ENCODE measurements at regions not wholly inside any gene's neighbourhood (a gene's known extent, or its start where the extent isn't known, plus 50 kb on each side); places are given as distances from the start of the nearest gene placed in this dataset.

- peaks cover 0 to 23% (median 10%) of the 10 kb centered on the region in 4 donors for H3K4me1 ChIP-seq
- H3K4me3 ChIP-seq: peak overlapping the region in 3 of 4 donors; percentile 16 to 36 (median 21)
- no peak for DNase-seq
- peak overlapping the region; percentile 63 to 82 (median 66) for H3K27ac ChIP-seq
- TF ChIP-seq CTCF (IDR thresholded peaks at IDR 0.05) (no peak), POLR2AphosphoS5 (IDR thresholded peaks at IDR 0.05) (no peak), EP300 (IDR thresholded peaks at IDR 0.05) (no peak), POLR2A (IDR thresholded peaks at IDR 0.05) (no peak)
- no peaks in the 10 kb centered on the region for H3K9me3 ChIP-seq
- no peak for ATAC-seq (ENCODE audit: low FRiP score in 2 of 2)
- peaks cover 0 to 8% (median 2%) of the 10 kb centered on the region in 4 donors for H3K36me3 ChIP-seq
- no peaks in the 10 kb centered on the region for H3K27me3 ChIP-seq
- 61 to 69% methylated on average over 4 of the region's 4 CpGs for WGBS, 2 donors
Observed at GRCh38 chr6:11292091-11292490, 59.6 kb upstream of the NEDD9 start.

- Histone ChIP-seq H3K27me3 (no peaks in the 10 kb centered on the region), H3K4me1 (peaks cover 0 to 23% (median 10%) of the 10 kb centered on the region in 4 donors), H3K9me3 (no peaks in the 10 kb centered on the region), H3K36me3 (peaks cover 0 to 8% (median 2%) of the 10 kb centered on the region in 4 donors), H3K27ac (peak overlapping the region; percentile 63 to 82 (median 66)), H3K4me3 (peak overlapping the region in 3 of 4 donors; percentile 16 to 36 (median 21))
- DNase-seq (peak in 1 of 2 donors; percentile 44), ATAC-seq (ENCODE audit: low FRiP score in 2 of 2) (no peak)
- 60 to 76% methylated on average over 4 of the region's 4 CpGs for WGBS, 2 donors
- TF ChIP-seq EP300 (IDR thresholded peaks at IDR 0.05) (no peak), POLR2A (IDR thresholded peaks at IDR 0.05) (peak in 1 of 4 donors; percentile 52), POLR2AphosphoS5 (IDR thresholded peaks at IDR 0.05) (no peak)
Observed at GRCh38 chr6:11291582-11291981, 59.1 kb upstream of the NEDD9 start.

GRCh38 chr6:11290027-11290426 lies 57.6 kb upstream of the NEDD9 start:
- Histone ChIP-seq H3K27ac (peak overlapping the region in 3 of 4 donors; percentile 18 to 82 (median 35)), H3K4me3 (no peak overlapping the region), H3K4me1 (peaks cover 0 to 23% (median 10%) of the 10 kb centered on the region in 4 donors), H3K9me3 (no peaks in the 10 kb centered on the region), H3K27me3 (no peaks in the 10 kb centered on the region), H3K36me3 (peaks cover 0 to 2% (median 0%) of the 10 kb centered on the region in 4 donors)
- ATAC-seq (ENCODE audit: low FRiP score in 2 of 2) (no peak), DNase-seq (no peak)
- TF ChIP-seq POLR2AphosphoS5 (IDR thresholded peaks at IDR 0.05): no peak
- TF ChIP-seq POLR2A (IDR thresholded peaks at IDR 0.05): no peak
- TF ChIP-seq EP300 (IDR thresholded peaks at IDR 0.05): no peak
- no peak for TF ChIP-seq CTCF (IDR thresholded peaks at IDR 0.05)
- 73 to 85% methylated on average over 8 of the region's 8 CpGs for WGBS, 2 donors

- H3K4me3 ChIP-seq: no peak overlapping the region
- peak in 3 of 4 donors; percentile 57 to 99 (median 60) for TF ChIP-seq EP300 (IDR thresholded peaks at IDR 0.05)
- TF ChIP-seq POLR2AphosphoS5 (IDR thresholded peaks at IDR 0.05): peak; percentile 68 to 79
- no peak for TF ChIP-seq POLR2A (IDR thresholded peaks at IDR 0.05)
- no peak for TF ChIP-seq CTCF (IDR thresholded peaks at IDR 0.05)
- ATAC-seq (ENCODE audit: low FRiP score in 2 of 2) (peak; percentile 72 to 94), DNase-seq (peak in 1 of 2 donors; percentile 93)
- H3K27me3 ChIP-seq: no peaks in the 10 kb centered on the region
- WGBS, 2 donors: 73 to 80% methylated on average over 4 to 7 of the region's 7 CpGs
- H3K4me1 ChIP-seq: peaks cover 0 to 16% (median 10%) of the 10 kb centered on the region in 4 donors
- peak overlapping the region; percentile 10 to 79 (median 78) for H3K27ac ChIP-seq
- H3K36me3 ChIP-seq: no peaks in the 10 kb centered on the region
- no peaks in the 10 kb centered on the region for H3K9me3 ChIP-seq
Observed at GRCh38 chr6:11288065-11288464, 55.6 kb upstream of the NEDD9 start.

- DNase-seq (no peak), ATAC-seq (ENCODE audit: low FRiP score in 2 of 2) (no peak)
- TF ChIP-seq EP300 (IDR thresholded peaks at IDR 0.05) (no peak), CTCF (IDR thresholded peaks at IDR 0.05) (no peak), POLR2AphosphoS5 (IDR thresholded peaks at IDR 0.05) (no peak), POLR2A (IDR thresholded peaks at IDR 0.05) (no peak)
- Histone ChIP-seq H3K4me3 (no peak overlapping the region), H3K27me3 (no peaks in the 10 kb centered on the region), H3K27ac (no peak overlapping the region), H3K36me3 (no peaks in the 10 kb centered on the region), H3K4me1 (peaks cover 0 to 14% (median 5%) of the 10 kb centered on the region in 4 donors), H3K9me3 (no peaks in the 10 kb centered on the region)
- WGBS, 2 donors: 89 to 94% methylated on average over 4 of the region's 4 CpGs
Observed at GRCh38 chr6:11284996-11285395, 52.5 kb upstream of the NEDD9 start.

Measured in upper lobe of left lung (tissue), 6 donors.